ENCODE measurements at regions not wholly inside any gene's neighbourhood (a gene's known extent, or its start where the extent isn't known, plus 50 kb on each side); places are given as distances from the start of the nearest gene placed in this dataset.

DNA sequence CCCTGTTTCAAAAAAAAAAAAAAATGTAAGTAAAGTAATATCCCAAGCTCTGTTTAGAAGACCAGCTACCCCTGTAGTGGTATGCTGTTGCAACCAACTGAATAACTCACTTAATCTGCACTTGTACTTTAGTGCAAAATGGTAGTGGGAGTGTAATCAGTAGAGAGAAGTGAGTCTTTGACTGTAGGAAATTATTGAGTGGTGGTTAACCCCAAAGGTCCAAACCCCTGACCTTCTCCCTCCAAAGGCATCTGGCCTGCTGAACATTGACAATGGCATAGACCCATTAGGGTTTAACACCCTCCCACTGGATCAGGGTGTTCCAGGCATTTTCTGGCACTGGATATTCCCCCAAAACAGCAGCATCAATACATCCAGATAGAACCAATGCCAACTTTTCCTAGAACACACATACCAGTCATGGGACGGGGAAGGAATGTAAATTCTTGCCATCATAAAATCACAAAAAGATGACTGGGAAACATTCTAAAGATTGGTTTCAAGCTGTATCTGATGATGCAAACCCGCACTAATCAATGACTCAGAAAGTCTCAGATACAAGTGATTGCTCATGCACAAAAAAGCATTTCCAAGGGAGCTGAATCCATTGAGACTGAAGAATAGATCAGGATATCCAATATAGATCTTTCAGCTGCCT is 110.3 kb downstream of the MRPL39 start:
- ChIA-PET POLR2A (no interaction called here), CTCF (no interaction called here)
- Histone ChIP-seq H4K20me1 (replicated peaks; ENCODE audit: control insufficient read depth, extremely low read depth, insufficient read depth, low read length) (no peaks in the 10 kb centered on the region), H3K27me3 (ENCODE audit: control insufficient read depth in 2 of 2, insufficient read depth in 2 of 2, low read length in 2 of 2) (no peaks in the 10 kb centered on the region), H3K4me2 (ENCODE audit: insufficient read depth, low read length) (no peak overlapping the region), H2AFZ (ENCODE audit: low read depth, low read length) (no peak overlapping the region), H3K9me3 (replicated peaks; ENCODE audit: control insufficient read depth, insufficient read depth, low read length) (no peaks in the 10 kb centered on the region), H3K4me3 (replicated peaks in 1 of 3; ENCODE audit: insufficient read depth in 1 of 3, low read depth in 1 of 3, low read length in 3 of 3) (no peak overlapping the region), H3K9ac (replicated peaks; ENCODE audit: extremely low read depth, insufficient read depth, low read length) (no peak overlapping the region), H3K79me2 (ENCODE audit: control insufficient read depth, insufficient read depth, low read length) (no peaks in the 10 kb centered on the region), H3K4me1 (ENCODE audit: control insufficient read depth, extremely low read depth, insufficient read depth, low read length) (no peaks in the 10 kb centered on the region), H3K36me3 (ENCODE audit: control insufficient read depth in 2 of 2, extremely low read depth in 1 of 2, insufficient read depth in 2 of 2, low read length in 2 of 2) (no peaks in the 10 kb centered on the region), H3K9me1 (replicated peaks; ENCODE audit: control insufficient read depth, extremely low read depth, insufficient read depth, low read length) (no peaks in the 10 kb centered on the region), H3K27ac (ENCODE audit: insufficient read depth, low read depth, low read length) (no peak overlapping the region)
- dilution Hi-C loops (cut with MboI; ENCODE audit: extremely low pct_ligation_motif_present, low sequenced_read_pairs) (no loop called here), intact Hi-C loops (cut with micrococcal nuclease) (no loop called here)
- FAIRE-seq = no peak
- no peak for TF ChIP-seq EZH2 (IDR thresholded peaks at IDR 0.05; ENCODE audit: borderline replicate concordance, low read depth, low read length, severe bottlenecking)
- no peak for TF ChIP-seq GATA2 (IDR thresholded peaks at IDR 0.05; ENCODE audit: insufficient read depth, insufficient read length, low read depth, low read length)
- TF ChIP-seq MYC (IDR thresholded peaks at IDR 0.05; ENCODE audit: low read depth, low read length) = no peak
- no TSS peak for BruUV-seq (replicated peaks)
- no peak for DNase-seq (ENCODE audit: low read depth, low spot score)

DNA sequence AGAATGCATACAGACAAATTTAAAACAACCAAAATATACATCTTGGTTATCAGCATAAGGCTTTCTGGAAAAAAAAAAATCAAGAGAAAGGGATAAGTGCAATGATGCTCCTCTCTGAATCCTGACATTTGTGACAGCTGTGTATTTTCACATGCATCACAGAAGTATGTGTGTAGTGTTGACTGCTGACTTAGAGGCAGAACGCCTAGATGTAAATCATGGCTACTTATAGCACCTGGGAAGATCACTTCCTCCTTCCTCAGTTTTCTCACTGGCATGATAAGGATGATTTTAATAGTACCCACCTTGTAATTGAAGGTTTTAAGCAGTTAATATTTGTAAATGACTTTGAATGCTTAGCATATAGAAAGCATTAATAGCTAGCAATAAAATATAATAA is 112.5 kb downstream of the MRPL39 start:
- ChIA-PET POLR2A (no interaction called here), CTCF (no interaction called here)
- dilution Hi-C loops (cut with MboI; ENCODE audit: extremely low pct_ligation_motif_present, low sequenced_read_pairs) (no loop called here), intact Hi-C loops (cut with micrococcal nuclease) (no loop called here)
- no peaks in the 10 kb centered on the region for H3K79me2 ChIP-seq (ENCODE audit: control insufficient read depth, insufficient read depth, low read length)
- no peak overlapping the region for H3K4me3 ChIP-seq (replicated peaks in 1 of 3; ENCODE audit: insufficient read depth in 1 of 3, low read depth in 1 of 3, low read length in 3 of 3)
- no peaks in the 10 kb centered on the region for H4K20me1 ChIP-seq (replicated peaks; ENCODE audit: control insufficient read depth, extremely low read depth, insufficient read depth, low read length)
- no peaks in the 10 kb centered on the region for H3K9me3 ChIP-seq (replicated peaks; ENCODE audit: control insufficient read depth, insufficient read depth, low read length)
- no peaks in the 10 kb centered on the region for H3K36me3 ChIP-seq (ENCODE audit: control insufficient read depth in 2 of 2, extremely low read depth in 1 of 2, insufficient read depth in 2 of 2, low read length in 2 of 2)
- H3K9ac ChIP-seq (replicated peaks; ENCODE audit: extremely low read depth, insufficient read depth, low read length) = no peak overlapping the region
- H3K9me1 ChIP-seq (replicated peaks; ENCODE audit: control insufficient read depth, extremely low read depth, insufficient read depth, low read length) = no peaks in the 10 kb centered on the region
- H3K4me1 ChIP-seq (ENCODE audit: control insufficient read depth, extremely low read depth, insufficient read depth, low read length) = no peaks in the 10 kb centered on the region
- BruUV-seq (replicated peaks) = no TSS peak
- no peak for DNase-seq (ENCODE audit: low read depth, low spot score)
- no peak overlapping the region for H3K4me2 ChIP-seq (ENCODE audit: insufficient read depth, low read length)
- H3K27me3 ChIP-seq (ENCODE audit: control insufficient read depth in 2 of 2, insufficient read depth in 2 of 2, low read length in 2 of 2) = no peaks in the 10 kb centered on the region
- FAIRE-seq = no peak
- TF ChIP-seq FOS (IDR thresholded peaks at IDR 0.05; ENCODE audit: borderline replicate concordance, insufficient read depth, low read length) (no peak), JUN (IDR thresholded peaks at IDR 0.05; ENCODE audit: borderline replicate concordance, insufficient read depth, insufficient read length, low read depth) (no peak), EZH2 (IDR thresholded peaks at IDR 0.05; ENCODE audit: borderline replicate concordance, low read depth, low read length, severe bottlenecking) (no peak), GATA2 (IDR thresholded peaks at IDR 0.05; ENCODE audit: insufficient read depth, insufficient read length, low read depth, low read length) (no peak), MYC (IDR thresholded peaks at IDR 0.05; ENCODE audit: low read depth, low read length) (no peak), POLR2AphosphoS5 (IDR thresholded peaks at IDR 0.05; ENCODE audit: insufficient read depth, low read depth, low read length) (no peak), POLR2A (IDR thresholded peaks at IDR 0.05; ENCODE audit: low read depth, low read length) (no peak)
- TF ChIP-seq, protein P1, sequence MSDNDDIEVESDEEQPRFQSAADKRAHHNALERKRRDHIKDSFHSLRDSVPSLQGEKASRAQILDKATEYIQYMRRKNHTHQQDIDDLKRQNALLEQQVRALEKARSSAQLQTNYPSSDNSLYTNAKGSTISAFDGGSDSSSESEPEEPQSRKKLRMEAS (IDR thresholded peaks at IDR 0.05; ENCODE audit: insufficient read depth, insufficient read length) = no peak
- TF ChIP-seq, protein P2, sequence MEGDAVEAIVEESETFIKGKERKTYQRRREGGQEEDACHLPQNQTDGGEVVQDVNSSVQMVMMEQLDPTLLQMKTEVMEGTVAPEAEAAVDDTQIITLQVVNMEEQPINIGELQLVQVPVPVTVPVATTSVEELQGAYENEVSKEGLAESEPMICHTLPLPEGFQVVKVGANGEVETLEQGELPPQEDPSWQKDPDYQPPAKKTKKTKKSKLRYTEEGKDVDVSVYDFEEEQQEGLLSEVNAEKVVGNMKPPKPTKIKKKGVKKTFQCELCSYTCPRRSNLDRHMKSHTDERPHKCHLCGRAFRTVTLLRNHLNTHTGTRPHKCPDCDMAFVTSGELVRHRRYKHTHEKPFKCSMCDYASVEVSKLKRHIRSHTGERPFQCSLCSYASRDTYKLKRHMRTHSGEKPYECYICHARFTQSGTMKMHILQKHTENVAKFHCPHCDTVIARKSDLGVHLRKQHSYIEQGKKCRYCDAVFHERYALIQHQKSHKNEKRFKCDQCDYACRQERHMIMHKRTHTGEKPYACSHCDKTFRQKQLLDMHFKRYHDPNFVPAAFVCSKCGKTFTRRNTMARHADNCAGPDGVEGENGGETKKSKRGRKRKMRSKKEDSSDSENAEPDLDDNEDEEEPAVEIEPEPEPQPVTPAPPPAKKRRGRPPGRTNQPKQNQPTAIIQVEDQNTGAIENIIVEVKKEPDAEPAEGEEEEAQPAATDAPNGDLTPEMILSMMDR (IDR thresholded peaks at IDR 0.05; ENCODE audit: extremely low read depth in 1 of 2, insufficient read depth in 1 of 2, low read depth in 1 of 2, low read length in 2 of 2) = no peak
- H2AFZ ChIP-seq (ENCODE audit: low read depth, low read length) = no peak overlapping the region
- H3K27ac ChIP-seq (ENCODE audit: insufficient read depth, low read depth, low read length) = no peak overlapping the region

All from endothelial cell of umbilical vein (primary cell).